BLaER1 (cell line): ENCODE measurements at regions not wholly inside any gene's neighbourhood (a gene's known extent, or its start where the extent isn't known, plus 50 kb on each side); places are given as distances from the start of the nearest gene placed in this dataset.
A peak's percentile ranks its signal among the peaks of the same experiment; 100 is the strongest.

Source experiments
- H3K27ac ChIP-seq: shearing (Covaris generic); formaldehyde crosslinking; 2 replicates; pipeline ENCODE4 v1.8.1; 2022
- H3K27me3 ChIP-seq: shearing (Covaris generic); formaldehyde crosslinking; 2 replicates; pipeline ENCODE4 v1.8.1; 2022
- H3K36me3 ChIP-seq: shearing (Covaris generic); formaldehyde crosslinking; 2 replicates; pipeline ENCODE4 v1.8.1; 2022
- H3K4me1 ChIP-seq: shearing (Covaris generic); formaldehyde crosslinking; 2 replicates; pipeline ENCODE4 v1.8.1; 2022
- H3K4me2 ChIP-seq: shearing (Covaris generic); formaldehyde crosslinking; 2 replicates; pipeline ENCODE4 v1.8.1; 2022
- H3K4me3 ChIP-seq: shearing (Covaris generic); formaldehyde crosslinking; 2 replicates; pipeline ENCODE4 v1.8.1; 2022
- H3K9ac ChIP-seq: shearing (Covaris generic); formaldehyde crosslinking; 2 replicates; pipeline ENCODE4 v1.8.1; 2022
- H3K9me3 ChIP-seq: shearing (Covaris generic); formaldehyde crosslinking; 2 replicates; pipeline ENCODE4 v1.8.1; 2022
- H4K20me1 ChIP-seq: shearing (Covaris generic); formaldehyde crosslinking; 2 replicates; pipeline ENCODE4 v1.8.1; 2022
- Cebpa-rat ChIP-seq: shearing (Covaris generic); IDR thresholded peaks from 2 replicates; pipeline ENCODE4 v1.8.1; 2022

DNA sequence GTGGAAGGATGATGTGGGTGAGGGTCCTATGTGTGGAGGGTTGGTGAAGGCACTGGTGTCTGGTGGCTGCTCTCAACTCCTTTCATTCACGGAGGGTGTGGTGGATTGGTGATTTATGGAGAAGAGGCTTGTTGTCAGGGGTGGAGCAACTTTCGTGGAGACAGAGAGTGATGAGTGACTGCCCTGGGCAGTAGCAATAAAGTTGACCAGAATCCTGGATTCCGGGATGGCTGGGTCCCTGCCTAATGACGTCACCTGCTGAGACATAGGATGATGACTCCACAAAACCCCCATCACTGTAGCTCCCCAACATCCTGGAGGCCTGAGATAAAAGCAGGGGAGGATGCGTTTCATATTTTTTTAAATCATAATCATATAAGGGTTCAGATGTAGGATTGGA, 193.0 kb downstream of the ACKR3 start:
- H3K4me3 ChIP-seq, result no peak overlapping the region
- peaks cover 6% of the 10 kb centered on the region; the same call in 1 of the 2 replicates for H3K4me1 ChIP-seq
- H3K9me3 ChIP-seq, result peaks cover 16% of the 10 kb centered on the region
- no peaks in the 10 kb centered on the region for H3K36me3 ChIP-seq
- no peak overlapping the region for H3K4me2 ChIP-seq
- no peak overlapping the region for H3K27ac ChIP-seq
- TF ChIP-seq Cebpa-rat, result no peak
- H4K20me1 ChIP-seq, result no peaks in the 10 kb centered on the region
- no peaks in the 10 kb centered on the region for H3K27me3 ChIP-seq
- no peak overlapping the region for H3K9ac ChIP-seq

- peaks cover 25% of the 10 kb centered on the region for H3K9me3 ChIP-seq
- H3K9ac ChIP-seq, result no peak overlapping the region
- H3K4me2 ChIP-seq, result no peak overlapping the region
- TF ChIP-seq Cebpa-rat, result no peak
- H3K27me3 ChIP-seq, result no peaks in the 10 kb centered on the region
- no peaks in the 10 kb centered on the region for H4K20me1 ChIP-seq
- no peaks in the 10 kb centered on the region for H3K36me3 ChIP-seq
- H3K4me1 ChIP-seq, result peaks cover 16% of the 10 kb centered on the region
- no peak overlapping the region for H3K4me3 ChIP-seq
- H3K27ac ChIP-seq, result no peak overlapping the region
Measured at GRCh38 chr2:236763857-236764256, 194.2 kb downstream of the ACKR3 start.

DNA sequence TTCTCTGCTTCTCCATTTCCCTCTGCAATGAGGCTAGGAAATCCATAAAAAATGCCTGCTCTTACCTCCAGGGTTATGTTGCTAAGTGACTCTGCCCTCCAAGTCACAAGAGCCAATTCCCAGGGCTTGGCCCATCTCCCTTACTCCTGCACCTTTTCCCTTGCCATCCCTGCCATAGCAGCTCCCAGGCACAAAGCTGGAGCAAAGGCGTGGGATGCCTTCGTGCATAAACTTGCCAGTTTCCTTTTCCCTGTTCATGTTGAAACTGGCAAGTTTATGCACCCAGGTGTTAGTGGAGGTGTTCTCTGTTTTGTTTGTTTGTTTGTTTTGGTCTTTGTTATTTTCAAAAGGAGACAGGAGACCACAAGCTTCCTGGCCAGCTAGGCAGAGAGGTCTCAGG, 195.1 kb downstream of the ACKR3 start:
- TF ChIP-seq Cebpa-rat, result no peak
- Histone ChIP-seq H3K4me1 (peaks cover 25% of the 10 kb centered on the region), H4K20me1 (no peaks in the 10 kb centered on the region)

GRCh38 chr2:236765478-236765877, 195.9 kb downstream of the ACKR3 start:
- Histone ChIP-seq H3K9ac (no peak overlapping the region), H3K27ac (no peak overlapping the region), H3K27me3 (no peaks in the 10 kb centered on the region), H3K36me3 (no peaks in the 10 kb centered on the region), H3K4me3 (no peak overlapping the region), H3K9me3 (peaks cover 25% of the 10 kb centered on the region), H3K4me1 (peaks cover 32% of the 10 kb centered on the region), H4K20me1 (no peaks in the 10 kb centered on the region), H3K4me2 (no peak overlapping the region)
- TF ChIP-seq Cebpa-rat, result no peak

More for the DNA sequence above, 195.1 kb downstream of the ACKR3 start:
- H3K9ac ChIP-seq, result no peak overlapping the region
- no peak overlapping the region for H3K4me2 ChIP-seq
- H3K36me3 ChIP-seq, result no peaks in the 10 kb centered on the region
- H3K27me3 ChIP-seq, result no peaks in the 10 kb centered on the region
- H3K4me3 ChIP-seq, result no peak overlapping the region
- no peak overlapping the region for H3K27ac ChIP-seq
- peaks cover 25% of the 10 kb centered on the region for H3K9me3 ChIP-seq

GRCh38 chr2:236766850-236767249, 197.2 kb downstream of the ACKR3 start:
- no peak for TF ChIP-seq Cebpa-rat
- Histone ChIP-seq H3K9me3 (peaks cover 25% of the 10 kb centered on the region), H3K4me1 (peaks cover 36% of the 10 kb centered on the region), H3K36me3 (no peaks in the 10 kb centered on the region), H3K4me2 (no peak overlapping the region), H3K4me3 (no peak overlapping the region), H3K27ac (no peak overlapping the region), H3K27me3 (no peaks in the 10 kb centered on the region), H3K9ac (no peak overlapping the region), H4K20me1 (no peaks in the 10 kb centered on the region)

GRCh38 chr2:236767941-236768340, 198.3 kb downstream of the ACKR3 start:
- Histone ChIP-seq H3K9me3 (peaks cover 25% of the 10 kb centered on the region), H3K4me1 (peaks cover 41% of the 10 kb centered on the region), H3K9ac (no peak overlapping the region), H3K36me3 (no peaks in the 10 kb centered on the region), H3K27ac (no peak overlapping the region), H4K20me1 (no peaks in the 10 kb centered on the region), H3K4me2 (no peak overlapping the region), H3K27me3 (no peaks in the 10 kb centered on the region), H3K4me3 (no peak overlapping the region)
- TF ChIP-seq Cebpa-rat, result no peak

- no peak for TF ChIP-seq Cebpa-rat
- peak overlapping the region; percentile 80 for H3K4me2 ChIP-seq
- peaks cover 25% of the 10 kb centered on the region for H3K9me3 ChIP-seq
- H3K36me3 ChIP-seq, result no peaks in the 10 kb centered on the region
- no peak overlapping the region for H3K4me3 ChIP-seq
- H3K27ac ChIP-seq, result no peak overlapping the region
- H4K20me1 ChIP-seq, result no peaks in the 10 kb centered on the region
- peaks cover 41% of the 10 kb centered on the region for H3K4me1 ChIP-seq
- H3K9ac ChIP-seq, result no peak overlapping the region
- no peaks in the 10 kb centered on the region for H3K27me3 ChIP-seq
Measured at GRCh38 chr2:236768393-236769140, 198.9 kb downstream of the ACKR3 start.

DNA sequence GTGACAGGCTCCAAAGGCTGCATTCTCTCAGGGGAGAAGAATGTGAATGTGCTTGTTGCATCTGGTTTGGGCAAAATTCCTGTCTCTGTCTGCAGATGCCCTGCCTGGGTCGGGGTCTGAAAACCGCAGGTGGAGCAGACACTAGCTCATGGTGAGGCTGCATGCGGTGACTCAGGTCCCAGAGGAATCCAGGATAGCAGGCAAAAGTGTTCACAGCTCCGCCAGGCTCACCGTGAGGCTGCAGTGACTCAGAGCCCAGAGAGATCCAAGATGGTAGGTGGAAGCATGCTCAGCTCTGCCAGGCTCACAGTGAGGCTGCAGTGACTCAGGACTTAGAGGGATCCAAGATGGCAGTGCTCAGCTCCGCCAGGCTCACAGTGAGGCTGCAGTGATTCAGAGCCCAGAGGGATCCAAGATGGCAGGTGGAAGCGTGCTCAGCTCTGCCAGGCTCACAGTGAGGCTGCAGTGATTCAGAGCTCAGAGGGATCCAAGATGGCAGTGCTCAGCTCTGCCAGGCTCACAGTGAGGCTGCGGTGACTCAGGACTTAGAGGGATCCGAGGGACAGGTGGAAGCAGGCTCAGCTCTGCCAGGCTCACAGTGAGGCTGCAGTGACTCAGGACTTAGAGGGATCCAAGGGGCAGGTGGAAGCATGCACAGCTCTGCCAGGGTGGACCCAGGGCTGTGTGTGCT, 200.5 kb downstream of the ACKR3 start:
- no peaks in the 10 kb centered on the region for H3K27me3 ChIP-seq
- no peak overlapping the region for H3K9ac ChIP-seq
- no peaks in the 10 kb centered on the region for H4K20me1 ChIP-seq
- peaks cover 44% of the 10 kb centered on the region for H3K4me1 ChIP-seq
- H3K4me2 ChIP-seq, result peak overlapping the region; percentile 80
- no peaks in the 10 kb centered on the region for H3K36me3 ChIP-seq
- 0 out of 2 replicates have a peak overlapping the region, but pooled peaks have one; percentile 33 for H3K27ac ChIP-seq
- H3K9me3 ChIP-seq, result peaks cover 25% of the 10 kb centered on the region
- TF ChIP-seq Cebpa-rat, result no peak
- H3K4me3 ChIP-seq, result no peak overlapping the region

GRCh38 chr2:236772220-236772837, 202.7 kb downstream of the ACKR3 start:
- Histone ChIP-seq H3K9me3 (peaks cover 11% of the 10 kb centered on the region; the same call in 1 of the 2 replicates), H3K4me2 (no peak overlapping the region), H3K4me3 (no peak overlapping the region), H3K36me3 (no peaks in the 10 kb centered on the region), H3K4me1 (peaks cover 66% of the 10 kb centered on the region), H3K9ac (no peak overlapping the region), H3K27me3 (no peaks in the 10 kb centered on the region), H4K20me1 (no peaks in the 10 kb centered on the region), H3K27ac (no peak overlapping the region)
- TF ChIP-seq Cebpa-rat, result no peak

DNA sequence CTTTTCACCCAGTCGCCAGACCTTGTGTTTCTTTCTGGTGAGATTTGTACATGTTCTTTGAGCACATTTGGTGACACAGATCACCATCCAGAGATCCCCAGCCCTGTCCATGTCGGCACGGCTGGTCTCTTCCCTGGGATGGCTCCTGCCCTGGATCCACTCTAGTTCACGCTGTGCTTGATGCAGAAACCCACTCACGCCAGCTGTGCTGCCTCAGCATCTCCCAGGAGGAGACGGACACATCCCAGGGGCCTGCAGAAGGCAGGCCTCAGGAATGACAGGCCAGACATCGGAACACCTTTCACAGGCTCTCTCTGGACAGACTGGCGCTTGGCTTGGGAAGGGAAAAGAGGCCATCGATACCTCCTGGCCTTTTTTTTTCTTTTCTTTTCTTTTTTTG, 203.6 kb downstream of the ACKR3 start:
- no peak overlapping the region for H3K4me3 ChIP-seq
- H3K27me3 ChIP-seq, result no peaks in the 10 kb centered on the region
- H4K20me1 ChIP-seq, result no peaks in the 10 kb centered on the region
- peaks cover 71% of the 10 kb centered on the region for H3K4me1 ChIP-seq
- no peaks in the 10 kb centered on the region for H3K36me3 ChIP-seq
- peaks cover 2% of the 10 kb centered on the region; the same call in 1 of the 2 replicates for H3K9me3 ChIP-seq
- no peak overlapping the region for H3K4me2 ChIP-seq
- no peak for TF ChIP-seq Cebpa-rat
- no peak overlapping the region for H3K9ac ChIP-seq
- no peak overlapping the region for H3K27ac ChIP-seq
